Breast epithelium (tissue), 3 donors: ENCODE measurements at regions not wholly inside any gene's neighbourhood (a gene's known extent, or its start where the extent isn't known, plus 50 kb on each side); places are given as distances from the start of the nearest gene placed in this dataset.

Source experiments
- POLR2A ChIP-seq: fragments of 450-650 bp; IDR thresholded peaks from one replicate; pipeline ENCODE4 v1.6.1; 2016; ENCODE audit warnings: antibody characterized with exemption, mild to moderate bottlenecking, moderate library complexity
- POLR2AphosphoS5 ChIP-seq, 3 donors: sonication (generic); formaldehyde crosslinking; IDR thresholded peaks; one replicate each; pipeline ENCODE4 v1.6.1; 2017; ENCODE audit warnings: antibody characterized with exemption in 3 of 3
- TF ChIP-seq, protein P1 (sequence below), 3 donors: fragments of 450-650 bp; IDR thresholded peaks; one replicate each; pipeline ENCODE4 v1.5.1; 2016 to 2017; ENCODE audit warnings: antibody characterized with exemption in 3 of 3, mild to moderate bottlenecking in 3 of 3, moderate library complexity in 3 of 3

DNA sequence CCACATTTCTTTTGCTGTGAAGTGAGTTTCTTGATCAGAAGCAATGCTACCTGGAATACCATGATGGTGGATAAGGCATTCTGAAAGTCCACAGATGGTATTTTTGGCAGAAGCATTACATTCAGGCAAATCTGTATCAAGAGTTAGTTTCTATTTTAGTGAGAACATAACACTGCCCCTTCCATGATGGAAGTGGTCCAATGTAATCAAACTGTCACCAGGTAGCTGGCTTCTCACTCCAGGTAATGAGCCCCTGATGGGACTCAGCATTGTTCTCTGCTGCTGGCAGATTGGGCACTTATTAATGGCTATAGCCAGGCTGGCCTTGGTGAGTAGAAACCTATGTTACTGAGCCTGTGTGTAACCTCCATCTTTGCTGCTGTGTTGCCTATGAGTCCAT is 80.7 kb downstream of the KCNA5 start:
- TF ChIP-seq, protein P1, sequence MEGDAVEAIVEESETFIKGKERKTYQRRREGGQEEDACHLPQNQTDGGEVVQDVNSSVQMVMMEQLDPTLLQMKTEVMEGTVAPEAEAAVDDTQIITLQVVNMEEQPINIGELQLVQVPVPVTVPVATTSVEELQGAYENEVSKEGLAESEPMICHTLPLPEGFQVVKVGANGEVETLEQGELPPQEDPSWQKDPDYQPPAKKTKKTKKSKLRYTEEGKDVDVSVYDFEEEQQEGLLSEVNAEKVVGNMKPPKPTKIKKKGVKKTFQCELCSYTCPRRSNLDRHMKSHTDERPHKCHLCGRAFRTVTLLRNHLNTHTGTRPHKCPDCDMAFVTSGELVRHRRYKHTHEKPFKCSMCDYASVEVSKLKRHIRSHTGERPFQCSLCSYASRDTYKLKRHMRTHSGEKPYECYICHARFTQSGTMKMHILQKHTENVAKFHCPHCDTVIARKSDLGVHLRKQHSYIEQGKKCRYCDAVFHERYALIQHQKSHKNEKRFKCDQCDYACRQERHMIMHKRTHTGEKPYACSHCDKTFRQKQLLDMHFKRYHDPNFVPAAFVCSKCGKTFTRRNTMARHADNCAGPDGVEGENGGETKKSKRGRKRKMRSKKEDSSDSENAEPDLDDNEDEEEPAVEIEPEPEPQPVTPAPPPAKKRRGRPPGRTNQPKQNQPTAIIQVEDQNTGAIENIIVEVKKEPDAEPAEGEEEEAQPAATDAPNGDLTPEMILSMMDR (IDR thresholded peaks at IDR 0.05) = no peak
- no peak for TF ChIP-seq POLR2A
- no peak for TF ChIP-seq POLR2AphosphoS5 (IDR thresholded peaks at IDR 0.05)
